ENCODE measurements at regions not wholly inside any gene's neighbourhood (a gene's known extent, or its start where the extent isn't known, plus 50 kb on each side); places are given as distances from the start of the nearest gene placed in this dataset.

DNA sequence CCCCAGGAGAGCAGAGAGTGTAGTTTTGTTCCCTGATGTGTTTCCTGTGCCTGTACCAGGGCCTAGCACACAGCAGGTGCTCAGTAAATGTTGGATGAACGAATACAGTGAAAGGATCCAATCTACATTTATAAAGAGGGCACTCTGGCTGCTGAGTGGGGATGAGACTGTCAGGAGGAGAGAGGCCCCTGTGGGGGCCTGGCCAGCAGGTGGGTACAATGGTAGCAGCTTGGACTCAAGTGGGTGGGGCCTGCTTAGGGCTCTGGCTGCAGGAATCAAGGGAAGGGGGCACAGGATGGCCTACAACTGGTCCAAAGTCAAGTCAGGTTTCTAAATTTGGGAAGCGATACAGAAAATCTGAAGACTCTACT lies 156.6 kb upstream of the GRK3 start:
- Histone ChIP-seq H3K79me2 (ENCODE audit: control insufficient read depth, insufficient read depth, low read length) (peaks cover 9% of the 10 kb centered on the region), H3K9me3 (replicated peaks; ENCODE audit: control insufficient read depth, insufficient read depth, low read length) (no peaks in the 10 kb centered on the region), H3K4me3 (replicated peaks in 1 of 3; ENCODE audit: insufficient read depth in 1 of 3, low read depth in 1 of 3, low read length in 3 of 3) (no peak overlapping the region), H3K27ac (ENCODE audit: insufficient read depth, low read depth, low read length) (no peak overlapping the region), H3K4me2 (ENCODE audit: insufficient read depth, low read length) (no peak overlapping the region), H3K36me3 (ENCODE audit: control insufficient read depth in 2 of 2, extremely low read depth in 1 of 2, insufficient read depth in 2 of 2, low read length in 2 of 2) (no peaks in the 10 kb centered on the region), H3K4me1 (ENCODE audit: control insufficient read depth, extremely low read depth, insufficient read depth, low read length) (peaks cover 18% of the 10 kb centered on the region), H3K27me3 (ENCODE audit: control insufficient read depth in 2 of 2, insufficient read depth in 2 of 2, low read length in 2 of 2) (no peaks in the 10 kb centered on the region), H3K9me1 (replicated peaks; ENCODE audit: control insufficient read depth, extremely low read depth, insufficient read depth, low read length) (no peaks in the 10 kb centered on the region), H4K20me1 (replicated peaks; ENCODE audit: control insufficient read depth, extremely low read depth, insufficient read depth, low read length) (no peaks in the 10 kb centered on the region), H2AFZ (ENCODE audit: low read depth, low read length) (no peak overlapping the region), H3K9ac (replicated peaks; ENCODE audit: extremely low read depth, insufficient read depth, low read length) (no peak overlapping the region)
- ChIA-PET POLR2A (interaction anchor here (0.7 kb wide), 1 partner anchor 59 kb away, joined by 6 read pairs; no protein-coding TSS in a partner anchor), CTCF (no interaction called here)
- no peak for TF ChIP-seq EZH2 (IDR thresholded peaks at IDR 0.05; ENCODE audit: borderline replicate concordance, low read depth, low read length, severe bottlenecking)
- no peak for TF ChIP-seq MAX (IDR thresholded peaks at IDR 0.05; ENCODE audit: insufficient read depth, insufficient read length)
- TF ChIP-seq POLR2AphosphoS5 (IDR thresholded peaks at IDR 0.05; ENCODE audit: insufficient read depth, low read depth, low read length), result no peak
- TF ChIP-seq GATA2 (IDR thresholded peaks at IDR 0.05; ENCODE audit: insufficient read depth, insufficient read length, low read depth, low read length), result no peak
- TF ChIP-seq POLR2A (IDR thresholded peaks at IDR 0.05; ENCODE audit: low read depth, low read length), result no peak
- TF ChIP-seq FOS (IDR thresholded peaks at IDR 0.05; ENCODE audit: borderline replicate concordance, insufficient read depth, low read length), result no peak
- BruUV-seq (replicated peaks), result no TSS peak
- FAIRE-seq (no peak), DNase-seq (ENCODE audit: low read depth, low spot score) (no peak)
- dilution Hi-C loops (cut with MboI; ENCODE audit: extremely low pct_ligation_motif_present, low sequenced_read_pairs), result no loop called here
- intact Hi-C loops (cut with micrococcal nuclease), result no loop called here

DNA sequence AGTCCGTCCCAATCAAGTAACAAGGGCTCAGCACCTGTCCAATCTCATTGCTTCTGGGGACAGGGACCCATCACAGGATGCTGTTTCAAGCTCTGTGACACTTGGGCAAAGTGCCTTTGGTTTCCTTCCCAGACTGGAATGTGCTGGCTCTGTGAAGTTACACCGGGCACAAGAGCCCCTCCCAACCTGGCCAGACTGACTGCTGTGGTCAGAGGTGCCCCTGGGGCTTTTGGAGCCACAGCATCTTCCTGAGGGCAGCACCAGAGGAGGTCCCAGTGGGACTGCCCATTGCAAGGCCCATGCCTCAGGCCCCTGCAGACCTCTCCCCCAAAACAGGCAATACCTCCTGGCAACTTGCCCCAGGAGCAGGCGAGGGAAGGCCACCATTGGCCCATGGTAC lies 155.2 kb upstream of the GRK3 start:
- Histone ChIP-seq H3K9me1 (replicated peaks; ENCODE audit: control insufficient read depth, extremely low read depth, insufficient read depth, low read length) (no peaks in the 10 kb centered on the region), H3K9ac (replicated peaks; ENCODE audit: extremely low read depth, insufficient read depth, low read length) (no peak overlapping the region), H3K79me2 (ENCODE audit: control insufficient read depth, insufficient read depth, low read length) (no peaks in the 10 kb centered on the region), H4K20me1 (replicated peaks; ENCODE audit: control insufficient read depth, extremely low read depth, insufficient read depth, low read length) (no peaks in the 10 kb centered on the region), H3K9me3 (replicated peaks; ENCODE audit: control insufficient read depth, insufficient read depth, low read length) (no peaks in the 10 kb centered on the region), H3K27ac (ENCODE audit: insufficient read depth, low read depth, low read length) (no peak overlapping the region), H3K27me3 (ENCODE audit: control insufficient read depth in 2 of 2, insufficient read depth in 2 of 2, low read length in 2 of 2) (peaks cover 2 to 3% of the 10 kb centered on the region in 2 experiments), H3K4me1 (ENCODE audit: control insufficient read depth, extremely low read depth, insufficient read depth, low read length) (peaks cover 4% of the 10 kb centered on the region), H2AFZ (ENCODE audit: low read depth, low read length) (no peak overlapping the region), H3K36me3 (ENCODE audit: control insufficient read depth in 2 of 2, extremely low read depth in 1 of 2, insufficient read depth in 2 of 2, low read length in 2 of 2) (no peaks in the 10 kb centered on the region), H3K4me2 (ENCODE audit: insufficient read depth, low read length) (no peak overlapping the region), H3K4me3 (replicated peaks in 1 of 3; ENCODE audit: insufficient read depth in 1 of 3, low read depth in 1 of 3, low read length in 3 of 3) (no peak overlapping the region)
- POLR2A ChIA-PET, result no interaction called here
- FAIRE-seq (no peak), DNase-seq (ENCODE audit: low read depth, low spot score) (no peak)
- intact Hi-C loops (cut with micrococcal nuclease), result no loop called here
- TF ChIP-seq POLR2AphosphoS5 (IDR thresholded peaks at IDR 0.05; ENCODE audit: insufficient read depth, low read depth, low read length), result no peak
- TF ChIP-seq GATA2 (IDR thresholded peaks at IDR 0.05; ENCODE audit: insufficient read depth, insufficient read length, low read depth, low read length), result no peak
- no peak for TF ChIP-seq POLR2A (IDR thresholded peaks at IDR 0.05; ENCODE audit: low read depth, low read length)
- no peak for TF ChIP-seq CTCF (IDR thresholded peaks at IDR 0.05; ENCODE audit: extremely low read depth in 1 of 2, insufficient read depth in 1 of 2, low read depth in 1 of 2, low read length in 2 of 2)
- TF ChIP-seq FOS (IDR thresholded peaks at IDR 0.05; ENCODE audit: borderline replicate concordance, insufficient read depth, low read length), result no peak
- no peak for TF ChIP-seq EZH2 (IDR thresholded peaks at IDR 0.05; ENCODE audit: borderline replicate concordance, low read depth, low read length, severe bottlenecking)
- no peak for TF ChIP-seq MAX (IDR thresholded peaks at IDR 0.05; ENCODE audit: insufficient read depth, insufficient read length)
- TF ChIP-seq JUN (IDR thresholded peaks at IDR 0.05; ENCODE audit: borderline replicate concordance, insufficient read depth, insufficient read length, low read depth), result no peak
- dilution Hi-C loops (cut with MboI; ENCODE audit: extremely low pct_ligation_motif_present, low sequenced_read_pairs), result no loop called here
- CTCF ChIA-PET, result no interaction called here
- no TSS peak for BruUV-seq (replicated peaks)
